Breast epithelium (tissue), 3 donors: ENCODE measurements at regions not wholly inside any gene's neighbourhood (a gene's known extent, or its start where the extent isn't known, plus 50 kb on each side); places are given as distances from the start of the nearest gene placed in this dataset.

Source experiments
- POLR2A ChIP-seq: fragments of 450-650 bp; IDR thresholded peaks from one replicate; pipeline ENCODE4 v1.6.1; 2016; ENCODE audit warnings: antibody characterized with exemption, mild to moderate bottlenecking, moderate library complexity
- TF ChIP-seq, protein P1 (sequence below), 3 donors: fragments of 450-650 bp; IDR thresholded peaks; one replicate each; pipeline ENCODE4 v1.5.1; 2016 to 2017; ENCODE audit warnings: antibody characterized with exemption in 3 of 3, mild to moderate bottlenecking in 3 of 3, moderate library complexity in 3 of 3

DNA sequence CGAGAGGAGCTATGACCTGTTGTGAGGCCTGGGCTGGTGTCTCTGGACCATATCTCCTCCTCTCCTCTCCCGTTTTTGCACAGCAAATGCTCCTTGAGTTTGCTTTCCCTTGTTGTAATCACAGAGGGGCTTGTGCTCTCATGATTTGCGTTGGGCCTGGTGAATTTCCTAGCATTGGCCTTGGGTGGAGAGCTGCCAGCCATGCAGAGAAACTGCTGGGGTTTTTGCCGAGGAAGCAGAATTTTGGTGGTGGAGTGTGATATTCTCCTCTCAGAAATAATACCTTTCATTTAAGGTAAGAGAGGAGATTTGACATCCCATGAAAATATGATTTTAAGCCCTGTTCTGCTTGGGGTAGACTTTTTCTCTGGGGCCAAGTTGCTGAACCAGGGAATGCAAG lies 175.7 kb upstream of the CADM1 start:
- TF ChIP-seq, protein P1, sequence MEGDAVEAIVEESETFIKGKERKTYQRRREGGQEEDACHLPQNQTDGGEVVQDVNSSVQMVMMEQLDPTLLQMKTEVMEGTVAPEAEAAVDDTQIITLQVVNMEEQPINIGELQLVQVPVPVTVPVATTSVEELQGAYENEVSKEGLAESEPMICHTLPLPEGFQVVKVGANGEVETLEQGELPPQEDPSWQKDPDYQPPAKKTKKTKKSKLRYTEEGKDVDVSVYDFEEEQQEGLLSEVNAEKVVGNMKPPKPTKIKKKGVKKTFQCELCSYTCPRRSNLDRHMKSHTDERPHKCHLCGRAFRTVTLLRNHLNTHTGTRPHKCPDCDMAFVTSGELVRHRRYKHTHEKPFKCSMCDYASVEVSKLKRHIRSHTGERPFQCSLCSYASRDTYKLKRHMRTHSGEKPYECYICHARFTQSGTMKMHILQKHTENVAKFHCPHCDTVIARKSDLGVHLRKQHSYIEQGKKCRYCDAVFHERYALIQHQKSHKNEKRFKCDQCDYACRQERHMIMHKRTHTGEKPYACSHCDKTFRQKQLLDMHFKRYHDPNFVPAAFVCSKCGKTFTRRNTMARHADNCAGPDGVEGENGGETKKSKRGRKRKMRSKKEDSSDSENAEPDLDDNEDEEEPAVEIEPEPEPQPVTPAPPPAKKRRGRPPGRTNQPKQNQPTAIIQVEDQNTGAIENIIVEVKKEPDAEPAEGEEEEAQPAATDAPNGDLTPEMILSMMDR (IDR thresholded peaks at IDR 0.05): no peak
- TF ChIP-seq POLR2A: no peak
